Endothelial cell of umbilical vein (primary cell): ENCODE measurements at regions not wholly inside any gene's neighbourhood (a gene's known extent, or its start where the extent isn't known, plus 50 kb on each side); places are given as distances from the start of the nearest gene placed in this dataset.

Experiments used
- CTCF ChIP-seq, 2 donors: IDR thresholded peaks; 1 replicate in 1 of 2; 2 replicates in 1 of 2; pipeline ENCODE4 v1.5.1; 2011; ENCODE audit warnings: low read length in 2 of 2, mild to moderate bottlenecking in 2 of 2, moderate library complexity in 2 of 2, control low read depth in 1 of 2, inconsistent platforms in 1 of 2, low read depth in 1 of 2; ENCODE audit not compliant: insufficient read depth in 1 of 2; ENCODE audit errors: extremely low read depth in 1 of 2
- EZH2 ChIP-seq: IDR thresholded peaks from 2 replicates; pipeline ENCODE4 v1.6.1; 2012; ENCODE audit warnings: borderline replicate concordance, low read depth, mild to moderate bottlenecking, moderate library complexity, low read length, inconsistent platforms; ENCODE audit not compliant: severe bottlenecking
- MYC ChIP-seq: IDR thresholded peaks from one replicate; pipeline ENCODE4 v1.6.1; 2011; ENCODE audit warnings: mild to moderate bottlenecking, low read depth, low read length
- POLR2A ChIP-seq: IDR thresholded peaks from 2 replicates; pipeline ENCODE4 v1.6.1; 2012; ENCODE audit warnings: low read depth, mild to moderate bottlenecking, control low read depth, low read length
- POLR2AphosphoS5 ChIP-seq: IDR thresholded peaks from 2 replicates; pipeline ENCODE4 v1.6.1; 2012; ENCODE audit warnings: low read depth, mild to moderate bottlenecking, control low read depth, low read length, moderate library complexity; ENCODE audit not compliant: insufficient read depth

DNA sequence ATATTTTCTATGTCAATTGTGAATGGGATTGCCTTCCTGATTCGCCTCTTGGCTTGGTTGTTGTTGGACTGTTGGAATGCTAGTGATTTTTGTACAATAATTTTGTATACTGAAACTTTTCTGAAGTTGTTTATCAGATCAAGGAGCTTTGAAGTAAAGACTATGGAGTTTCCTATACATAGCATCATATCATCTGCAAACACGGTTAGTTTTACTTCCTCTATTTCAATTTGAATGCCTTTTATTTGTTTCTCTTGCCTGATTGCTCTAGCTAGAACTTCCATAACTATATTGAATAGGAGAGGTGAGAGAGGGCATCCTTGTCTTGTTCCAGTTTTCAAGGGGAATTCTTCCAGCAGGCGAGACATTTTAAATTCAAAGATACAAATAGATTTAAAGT, 226.5 kb downstream of the FBXO8 start:
- no peak for TF ChIP-seq CTCF (IDR thresholded peaks at IDR 0.05; ENCODE audit: extremely low read depth in 1 of 2, insufficient read depth in 1 of 2, low read depth in 1 of 2, low read length in 2 of 2)
- no peak for TF ChIP-seq POLR2A
- no peak for TF ChIP-seq MYC
- no peak for TF ChIP-seq POLR2AphosphoS5
- TF ChIP-seq EZH2, result no peak
